Esophagus muscularis mucosa (tissue), 4 donors: ENCODE measurements at regions not wholly inside any gene's neighbourhood (a gene's known extent, or its start where the extent isn't known, plus 50 kb on each side); places are given as distances from the start of the nearest gene placed in this dataset.

Experiments
- DNase-seq: peaks from one replicate; pipeline ENCODE4 v3.0.0-alpha.2; 2017; ENCODE audit errors: extremely low spot score
- H3K27ac ChIP-seq, 4 donors: fragments of 200-600 bp; sonication (generic); replicated peaks in 1 of 4; 1 replicate in 3 of 4; 2 replicates in 1 of 4; pipeline ENCODE4 v1.5.1; 2016 to 2019; ENCODE audit warnings: mild to moderate bottlenecking in 1 of 4
- H3K27me3 ChIP-seq, 4 donors: fragments of 200-600 bp; sonication (generic); one replicate each; pipeline versions ENCODE4 v1.5.1 to v1.6.0; 2016 to 2019
- H3K36me3 ChIP-seq, 4 donors: fragments of 200-600 bp; sonication (generic); one replicate each; pipeline ENCODE4 v1.5.1; 2016 to 2019
- H3K4me1 ChIP-seq, 4 donors: fragments of 200-600 bp; sonication (generic); one replicate each; pipeline ENCODE4 v1.5.1; 2016 to 2019
- H3K4me3 ChIP-seq, 4 donors: fragments of 200-600 bp; sonication (generic); 1 replicate in 2 of 4; 2 replicates in 2 of 4; pipeline ENCODE4 v1.5.1; 2016 to 2019; ENCODE audit warnings: mild to moderate bottlenecking in 4 of 4, moderate library complexity in 1 of 4
- H3K9me3 ChIP-seq, 4 donors: fragments of 200-600 bp; sonication (generic); 1 replicate in 3 of 4; 2 replicates in 1 of 4; pipeline ENCODE4 v1.5.1; 2016 to 2019
- EP300 ChIP-seq: sonication (generic); formaldehyde crosslinking; IDR thresholded peaks from one replicate; pipeline ENCODE4 v1.6.1; 2017; ENCODE audit warnings: antibody characterized with exemption
- POLR2A ChIP-seq: fragments of 450-650 bp; IDR thresholded peaks from one replicate; pipeline ENCODE4 v1.6.1; 2017; ENCODE audit warnings: antibody characterized with exemption, moderate library complexity, mild to moderate bottlenecking, low read depth
- POLR2AphosphoS5 ChIP-seq, 2 donors: sonication (generic); formaldehyde crosslinking; IDR thresholded peaks; one replicate each; pipeline ENCODE4 v1.6.1; 2017; ENCODE audit warnings: antibody characterized with exemption in 2 of 2
- WGBS: methylation state at CpG from one replicate; pipeline ENCODE4 v1.1.5; 2018; 5-methylcytosine and 5-hydroxymethylcytosine counted together
- intact Hi-C: fragments of 100-400 bp; cut with DNase I; formaldehyde crosslinking; loops from one replicate; pipeline ENCODE4 v1.15.1; 2023
- TF ChIP-seq, protein P1 (sequence below), 3 experiments: fragments of 200-600 bp in 2 of 3; fragments of 450-650 bp in 1 of 3; sonication (generic) in 2 of 3; IDR thresholded peaks; one replicate each; pipeline ENCODE4 v1.5.1; 2017 to 2019; ENCODE audit warnings: antibody characterized with exemption in 3 of 3, mild to moderate bottlenecking in 2 of 3, moderate library complexity in 1 of 3

DNA sequence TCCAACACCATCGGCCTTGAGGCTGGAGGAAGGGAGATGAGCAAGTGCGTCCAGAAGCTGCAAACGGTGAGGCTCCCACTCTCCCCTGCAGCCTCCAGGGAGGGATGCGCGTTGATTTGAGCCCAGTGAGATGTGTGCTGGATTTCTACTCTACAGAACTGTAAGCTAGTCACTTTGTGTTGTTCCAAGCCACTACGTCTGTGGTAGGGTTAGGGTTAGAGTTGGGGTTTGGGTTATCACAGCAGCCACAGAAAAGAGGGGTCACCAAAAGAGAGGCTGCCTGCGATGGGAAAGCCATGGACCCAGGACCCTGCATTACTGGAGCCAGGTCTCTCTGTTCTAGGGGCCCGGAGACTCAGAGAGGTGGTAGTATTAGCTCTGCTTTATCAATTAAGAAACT lies 94.5 kb downstream of the KCNF1 start:
- intact Hi-C loops = no loop called here
- no peak overlapping the region for H3K4me3 ChIP-seq
- no peak for DNase-seq
- H3K27me3 ChIP-seq = no peaks in the 10 kb centered on the region
- no peaks in the 10 kb centered on the region for H3K36me3 ChIP-seq
- 91% methylated on average over 8 of the region's 8 CpGs for WGBS
- H3K27ac ChIP-seq = no peak overlapping the region
- no peaks in the 10 kb centered on the region for H3K4me1 ChIP-seq
- TF ChIP-seq EP300 (no peak), POLR2AphosphoS5 (IDR thresholded peaks at IDR 0.05) (no peak), POLR2A (no peak)
- TF ChIP-seq, protein P1, sequence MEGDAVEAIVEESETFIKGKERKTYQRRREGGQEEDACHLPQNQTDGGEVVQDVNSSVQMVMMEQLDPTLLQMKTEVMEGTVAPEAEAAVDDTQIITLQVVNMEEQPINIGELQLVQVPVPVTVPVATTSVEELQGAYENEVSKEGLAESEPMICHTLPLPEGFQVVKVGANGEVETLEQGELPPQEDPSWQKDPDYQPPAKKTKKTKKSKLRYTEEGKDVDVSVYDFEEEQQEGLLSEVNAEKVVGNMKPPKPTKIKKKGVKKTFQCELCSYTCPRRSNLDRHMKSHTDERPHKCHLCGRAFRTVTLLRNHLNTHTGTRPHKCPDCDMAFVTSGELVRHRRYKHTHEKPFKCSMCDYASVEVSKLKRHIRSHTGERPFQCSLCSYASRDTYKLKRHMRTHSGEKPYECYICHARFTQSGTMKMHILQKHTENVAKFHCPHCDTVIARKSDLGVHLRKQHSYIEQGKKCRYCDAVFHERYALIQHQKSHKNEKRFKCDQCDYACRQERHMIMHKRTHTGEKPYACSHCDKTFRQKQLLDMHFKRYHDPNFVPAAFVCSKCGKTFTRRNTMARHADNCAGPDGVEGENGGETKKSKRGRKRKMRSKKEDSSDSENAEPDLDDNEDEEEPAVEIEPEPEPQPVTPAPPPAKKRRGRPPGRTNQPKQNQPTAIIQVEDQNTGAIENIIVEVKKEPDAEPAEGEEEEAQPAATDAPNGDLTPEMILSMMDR (IDR thresholded peaks at IDR 0.05) = no peak
- H3K9me3 ChIP-seq = peaks cover 0 to 12% (median 3%) of the 10 kb centered on the region in 4 donors

DNA sequence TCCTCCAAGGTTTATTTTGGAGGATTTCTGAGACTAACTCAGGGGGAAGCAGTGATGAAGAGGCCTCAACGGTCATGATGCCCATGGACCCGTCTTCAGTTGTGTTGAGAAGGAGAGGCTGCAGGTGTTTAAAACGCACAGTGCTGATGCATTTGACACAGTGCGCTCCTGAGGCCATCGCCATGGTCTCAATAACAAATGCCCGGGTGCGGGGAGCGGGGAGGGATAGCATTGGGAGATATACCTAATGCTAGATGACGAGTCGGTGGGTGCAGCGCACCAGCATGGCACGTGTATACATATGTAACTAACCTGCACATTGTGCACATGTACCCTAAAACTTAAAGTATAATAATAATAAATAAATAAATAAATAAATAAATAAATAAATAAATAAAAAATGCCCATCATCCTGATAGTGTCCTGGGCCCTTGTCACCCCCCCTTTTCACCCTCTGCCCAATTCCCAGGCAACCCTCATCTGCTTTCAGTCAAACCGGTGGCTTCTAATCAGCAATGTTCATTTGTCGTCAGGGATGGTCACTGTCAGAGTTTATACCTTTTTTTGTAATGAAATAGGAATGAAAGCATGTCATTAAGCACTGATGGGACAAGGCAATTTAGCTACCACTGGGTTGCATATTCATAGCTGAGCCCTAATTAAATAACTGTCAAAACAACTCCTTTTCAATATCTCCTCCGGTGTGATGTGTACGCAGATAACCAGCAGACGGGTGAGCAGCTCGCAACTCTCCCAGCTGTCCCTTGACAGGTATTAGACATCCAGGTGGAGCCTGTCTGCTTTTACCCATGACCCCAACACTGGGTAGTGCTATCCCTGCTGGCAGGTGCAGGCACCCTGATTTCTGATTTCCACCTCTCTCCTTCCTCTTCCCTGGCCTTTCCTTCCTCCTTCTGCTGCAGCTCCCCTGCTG lies 95.9 kb downstream of the KCNF1 start:
- Histone ChIP-seq H3K4me1 (no peaks in the 10 kb centered on the region), H3K4me3 (no peak overlapping the region), H3K36me3 (no peaks in the 10 kb centered on the region), H3K27me3 (no peaks in the 10 kb centered on the region), H3K27ac (no peak overlapping the region), H3K9me3 (peaks cover 0 to 22% (median 9%) of the 10 kb centered on the region in 4 donors)
- 92% methylated on average over 18 of the region's 18 CpGs for WGBS
- no peak for DNase-seq
- intact Hi-C loops = no loop called here
- TF ChIP-seq, protein P1 (IDR thresholded peaks at IDR 0.05) = no peak
- no peak for TF ChIP-seq POLR2A
- no peak for TF ChIP-seq POLR2AphosphoS5 (IDR thresholded peaks at IDR 0.05)
- no peak for TF ChIP-seq EP300

DNA sequence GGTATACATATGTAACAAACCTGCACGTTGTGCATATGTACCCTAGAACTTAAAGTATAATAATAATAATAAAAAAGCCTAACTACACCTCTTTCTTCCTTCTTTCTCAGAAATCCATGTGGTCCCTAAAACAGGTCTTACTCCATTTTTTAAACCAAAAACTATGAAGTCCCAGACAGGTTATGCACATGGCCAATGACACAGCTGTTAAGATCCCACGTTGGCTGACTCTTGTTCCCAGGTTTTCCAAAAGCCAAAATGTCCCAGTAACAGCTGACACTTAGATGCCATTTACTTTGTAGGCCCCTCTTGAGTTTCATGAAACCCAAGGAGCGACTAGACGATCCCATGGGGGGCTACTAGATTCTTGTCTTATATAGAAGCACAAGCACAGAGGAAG lies 97.0 kb downstream of the KCNF1 start:
- Histone ChIP-seq H3K4me1 (no peaks in the 10 kb centered on the region), H3K27me3 (no peaks in the 10 kb centered on the region), H3K9me3 (peaks cover 0 to 22% (median 9%) of the 10 kb centered on the region in 4 donors), H3K27ac (no peak overlapping the region), H3K4me3 (no peak overlapping the region), H3K36me3 (no peaks in the 10 kb centered on the region)
- WGBS = 87% methylated on average over 4 of the region's 4 CpGs
- no peak for DNase-seq
- intact Hi-C loops = no loop called here
- TF ChIP-seq EP300 = no peak
- TF ChIP-seq POLR2A = no peak
- TF ChIP-seq POLR2AphosphoS5 (IDR thresholded peaks at IDR 0.05) = no peak
- TF ChIP-seq, protein P1 (IDR thresholded peaks at IDR 0.05) = no peak

DNA sequence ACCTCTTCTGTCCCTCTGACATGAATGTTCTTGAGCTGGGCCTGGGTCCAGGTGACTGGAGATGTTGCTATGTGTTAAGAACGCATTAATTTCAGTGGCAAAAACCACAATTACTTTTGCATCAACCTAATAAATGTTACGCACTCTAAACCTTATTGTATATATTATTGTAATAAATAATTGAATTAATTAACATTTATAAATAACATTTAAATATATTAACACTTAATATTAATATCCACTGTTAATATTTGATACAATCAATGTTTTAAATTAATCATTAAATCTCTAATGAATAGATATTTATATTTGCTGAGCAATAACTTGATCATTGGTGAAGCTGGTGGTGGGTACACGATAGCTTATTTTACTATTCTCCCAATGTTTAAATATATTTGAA lies 97.4 kb downstream of the KCNF1 start:
- Histone ChIP-seq H3K4me3 (no peak overlapping the region), H3K4me1 (no peaks in the 10 kb centered on the region), H3K27me3 (no peaks in the 10 kb centered on the region), H3K36me3 (no peaks in the 10 kb centered on the region), H3K27ac (no peak overlapping the region), H3K9me3 (peaks cover 0 to 22% (median 9%) of the 10 kb centered on the region in 4 donors)
- TF ChIP-seq EP300 (no peak), POLR2AphosphoS5 (IDR thresholded peaks at IDR 0.05) (no peak), POLR2A (no peak)
- TF ChIP-seq, protein P1 (IDR thresholded peaks at IDR 0.05) = no peak
- 91% methylated on average over 3 of the region's 3 CpGs for WGBS
- DNase-seq = no peak
- intact Hi-C loops = no loop called here
